ENCODE measurements at regions not wholly inside any gene's neighbourhood (a gene's known extent, or its start where the extent isn't known, plus 50 kb on each side); places are given as distances from the start of the nearest gene placed in this dataset.

DNA sequence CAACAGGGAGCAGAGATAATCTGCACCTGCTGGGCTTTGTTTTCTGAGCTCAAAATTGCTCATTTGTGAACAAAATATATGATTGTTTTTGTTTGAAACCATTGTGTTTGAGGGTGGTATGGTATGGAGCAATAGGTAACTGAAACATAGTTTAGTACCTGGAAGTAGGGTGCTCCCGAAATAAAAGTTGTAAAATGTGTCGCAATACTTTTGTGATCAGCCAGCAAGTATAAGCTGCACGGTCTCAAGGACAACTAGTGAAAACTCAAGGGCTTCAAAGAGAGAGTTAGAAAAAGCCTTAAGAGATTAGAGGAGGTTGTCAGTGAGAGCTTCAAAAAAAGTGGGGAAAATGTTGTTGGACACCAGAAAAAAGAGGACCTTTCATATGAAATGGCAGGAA is 579.8 kb upstream of the POU3F2 start:
- TF ChIP-seq, protein P1, sequence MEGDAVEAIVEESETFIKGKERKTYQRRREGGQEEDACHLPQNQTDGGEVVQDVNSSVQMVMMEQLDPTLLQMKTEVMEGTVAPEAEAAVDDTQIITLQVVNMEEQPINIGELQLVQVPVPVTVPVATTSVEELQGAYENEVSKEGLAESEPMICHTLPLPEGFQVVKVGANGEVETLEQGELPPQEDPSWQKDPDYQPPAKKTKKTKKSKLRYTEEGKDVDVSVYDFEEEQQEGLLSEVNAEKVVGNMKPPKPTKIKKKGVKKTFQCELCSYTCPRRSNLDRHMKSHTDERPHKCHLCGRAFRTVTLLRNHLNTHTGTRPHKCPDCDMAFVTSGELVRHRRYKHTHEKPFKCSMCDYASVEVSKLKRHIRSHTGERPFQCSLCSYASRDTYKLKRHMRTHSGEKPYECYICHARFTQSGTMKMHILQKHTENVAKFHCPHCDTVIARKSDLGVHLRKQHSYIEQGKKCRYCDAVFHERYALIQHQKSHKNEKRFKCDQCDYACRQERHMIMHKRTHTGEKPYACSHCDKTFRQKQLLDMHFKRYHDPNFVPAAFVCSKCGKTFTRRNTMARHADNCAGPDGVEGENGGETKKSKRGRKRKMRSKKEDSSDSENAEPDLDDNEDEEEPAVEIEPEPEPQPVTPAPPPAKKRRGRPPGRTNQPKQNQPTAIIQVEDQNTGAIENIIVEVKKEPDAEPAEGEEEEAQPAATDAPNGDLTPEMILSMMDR (IDR thresholded peaks at IDR 0.05; ENCODE audit: insufficient read depth, low read length, poor library complexity, severe bottlenecking): no peak
- no peak for TF ChIP-seq EZH2phosphoT487 (conservative IDR thresholded peaks at IDR 0.05; ENCODE audit: low read length)
